ENCODE measurements at regions not wholly inside any gene's neighbourhood (a gene's known extent, or its start where the extent isn't known, plus 50 kb on each side); places are given as distances from the start of the nearest gene placed in this dataset.

DNA sequence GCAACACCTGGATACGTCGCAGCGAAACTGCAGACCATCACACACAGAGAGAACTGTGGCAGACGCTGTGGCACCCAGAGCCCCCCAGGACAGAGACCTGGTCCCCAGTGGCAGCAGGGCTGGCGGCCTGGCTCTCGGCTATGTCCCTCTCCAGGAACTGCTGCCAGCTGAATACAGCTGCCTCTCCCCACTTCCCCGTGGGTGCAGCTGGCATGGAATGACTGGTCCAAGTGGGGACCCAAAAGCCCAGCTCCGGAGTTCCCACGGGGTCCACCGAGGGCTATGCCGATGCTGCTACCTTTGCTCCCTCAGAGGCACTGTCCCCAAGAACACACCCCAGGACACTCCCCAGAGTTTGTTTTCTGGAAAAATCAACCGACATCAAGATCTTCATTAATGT lies 67.8 kb upstream of the GATA2 start:
- DNase-seq (ENCODE audit: low read depth): no peak
- TF ChIP-seq, protein P1, sequence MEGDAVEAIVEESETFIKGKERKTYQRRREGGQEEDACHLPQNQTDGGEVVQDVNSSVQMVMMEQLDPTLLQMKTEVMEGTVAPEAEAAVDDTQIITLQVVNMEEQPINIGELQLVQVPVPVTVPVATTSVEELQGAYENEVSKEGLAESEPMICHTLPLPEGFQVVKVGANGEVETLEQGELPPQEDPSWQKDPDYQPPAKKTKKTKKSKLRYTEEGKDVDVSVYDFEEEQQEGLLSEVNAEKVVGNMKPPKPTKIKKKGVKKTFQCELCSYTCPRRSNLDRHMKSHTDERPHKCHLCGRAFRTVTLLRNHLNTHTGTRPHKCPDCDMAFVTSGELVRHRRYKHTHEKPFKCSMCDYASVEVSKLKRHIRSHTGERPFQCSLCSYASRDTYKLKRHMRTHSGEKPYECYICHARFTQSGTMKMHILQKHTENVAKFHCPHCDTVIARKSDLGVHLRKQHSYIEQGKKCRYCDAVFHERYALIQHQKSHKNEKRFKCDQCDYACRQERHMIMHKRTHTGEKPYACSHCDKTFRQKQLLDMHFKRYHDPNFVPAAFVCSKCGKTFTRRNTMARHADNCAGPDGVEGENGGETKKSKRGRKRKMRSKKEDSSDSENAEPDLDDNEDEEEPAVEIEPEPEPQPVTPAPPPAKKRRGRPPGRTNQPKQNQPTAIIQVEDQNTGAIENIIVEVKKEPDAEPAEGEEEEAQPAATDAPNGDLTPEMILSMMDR (IDR thresholded peaks at IDR 0.05; ENCODE audit: insufficient read depth, low read depth, low read length): no peak
- no peak overlapping the region for H3K4me3 ChIP-seq (ENCODE audit: low read depth, low read length)

DNA sequence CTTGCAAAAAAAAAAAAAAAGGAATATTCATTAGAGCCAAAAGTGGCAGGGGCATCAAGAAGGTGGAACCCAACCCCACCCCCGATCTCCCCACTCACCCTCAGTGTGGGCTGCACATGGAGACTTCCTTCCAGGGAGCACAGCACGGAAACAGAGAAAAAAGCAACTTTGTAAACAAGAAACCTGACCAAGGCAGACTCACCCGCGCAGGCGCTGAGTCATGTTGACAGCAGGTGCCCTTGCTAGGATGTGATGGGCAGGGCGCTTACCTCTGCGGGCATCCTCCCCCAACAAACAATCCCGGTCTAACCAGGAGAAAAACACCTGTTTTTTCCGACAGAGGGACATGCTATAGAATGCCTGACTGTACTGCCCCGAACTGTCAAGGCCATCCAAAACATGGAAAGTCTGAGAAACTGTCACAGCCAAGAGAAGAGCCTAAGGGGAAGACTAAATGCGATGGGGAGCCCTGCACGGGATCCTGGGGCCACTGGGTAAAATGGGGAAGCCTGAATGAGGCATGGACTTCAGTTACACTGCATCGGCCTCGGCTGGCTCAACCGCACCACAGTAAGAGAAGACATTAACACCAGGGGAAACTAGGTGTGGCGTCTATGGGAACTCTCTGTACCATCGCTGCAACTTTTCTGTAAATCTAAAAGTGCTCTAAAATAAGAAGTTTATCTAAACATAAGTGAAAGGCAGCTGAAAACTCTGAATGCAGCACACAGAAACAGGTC lies 66.7 kb upstream of the GATA2 start:
- DNase-seq (ENCODE audit: low read depth): no peak
- no peak overlapping the region for H3K4me3 ChIP-seq (ENCODE audit: low read depth, low read length)
- TF ChIP-seq, protein P1 (IDR thresholded peaks at IDR 0.05; ENCODE audit: insufficient read depth, low read depth, low read length): no peak

DNA sequence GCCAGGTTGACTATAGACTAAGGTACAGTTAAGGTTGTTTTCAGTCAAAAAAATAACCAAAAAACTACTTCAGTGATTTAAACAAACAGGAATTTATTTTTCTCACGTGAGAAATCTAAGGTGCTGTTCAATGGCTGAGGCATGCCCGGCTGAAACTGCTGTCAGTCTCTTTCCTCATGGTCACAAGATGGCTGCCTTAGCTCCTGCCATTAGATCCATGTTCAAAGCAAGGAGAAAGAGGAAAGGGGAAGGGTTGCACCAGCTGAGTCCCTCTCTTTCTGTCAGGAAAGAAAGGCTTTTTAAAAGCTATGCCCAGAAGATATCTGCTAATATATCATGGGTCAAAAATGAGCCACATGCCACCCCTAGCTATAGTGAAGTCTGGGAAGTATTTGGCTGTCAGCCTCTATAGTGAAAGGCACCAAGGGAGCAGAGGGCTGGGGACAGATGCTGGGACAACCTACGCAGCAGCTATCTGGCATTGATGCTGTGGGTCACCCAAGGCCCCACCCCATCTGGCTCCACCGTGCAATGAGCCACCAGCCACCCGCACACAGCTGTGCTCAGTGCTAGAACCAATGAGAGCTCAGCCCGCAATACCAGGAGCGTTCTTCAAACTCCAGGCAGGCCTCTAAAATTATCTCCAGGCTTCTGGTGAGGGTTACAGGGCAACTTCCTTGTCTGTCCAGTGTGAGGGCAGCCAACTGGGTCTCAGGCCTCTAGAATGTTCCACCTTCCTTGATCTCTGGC lies 64.7 kb upstream of the GATA2 start:
- DNase-seq (ENCODE audit: low read depth): no peak
- no peak overlapping the region for H3K4me3 ChIP-seq (ENCODE audit: low read depth, low read length)
- TF ChIP-seq, protein P1 (IDR thresholded peaks at IDR 0.05; ENCODE audit: insufficient read depth, low read depth, low read length): no peak

DNA sequence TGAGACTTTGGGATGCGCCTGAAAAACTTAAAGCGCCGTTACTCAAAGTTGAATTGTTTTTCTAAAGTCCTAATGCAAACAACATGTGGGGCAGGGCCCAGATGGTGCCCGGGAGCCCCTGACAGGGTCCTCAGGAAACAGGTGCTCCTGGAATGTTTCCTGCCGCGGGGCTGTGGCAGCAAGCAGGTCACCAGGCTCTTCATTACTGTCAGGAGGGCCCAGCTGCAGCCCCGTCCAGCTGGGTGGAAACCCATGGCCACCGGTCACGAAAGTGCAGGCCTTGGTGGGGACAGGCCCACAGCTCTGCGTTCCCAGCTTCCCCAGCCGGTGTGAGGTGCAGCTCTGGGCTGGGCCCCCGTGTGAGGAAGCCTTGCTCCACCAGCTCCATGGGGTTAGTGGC lies 63.9 kb upstream of the GATA2 start:
- no peak for DNase-seq (ENCODE audit: low read depth)
- H3K4me3 ChIP-seq (ENCODE audit: low read depth, low read length): no peak overlapping the region
- TF ChIP-seq, protein P1 (IDR thresholded peaks at IDR 0.05; ENCODE audit: insufficient read depth, low read depth, low read length): no peak

DNA sequence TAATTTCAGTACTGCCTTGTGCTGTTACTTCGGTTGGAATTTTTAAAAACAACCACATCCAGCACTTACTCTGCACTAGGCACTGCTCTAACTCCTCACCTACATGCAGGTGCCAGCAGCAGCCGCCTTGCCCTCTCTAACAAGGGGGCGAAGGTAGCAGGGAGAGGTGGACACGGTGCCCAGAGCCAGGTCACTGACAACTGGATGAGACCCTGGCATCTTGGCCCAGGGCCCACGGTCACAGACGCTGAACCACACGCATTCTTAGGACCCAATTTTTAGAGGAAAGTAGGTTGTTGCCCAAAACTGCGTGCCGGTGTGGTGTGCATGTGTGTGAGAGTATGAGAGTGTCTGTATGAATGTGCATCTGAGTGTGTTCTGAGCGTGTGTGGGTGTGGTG lies 63.4 kb upstream of the GATA2 start:
- H3K4me3 ChIP-seq (ENCODE audit: low read depth, low read length): no peak overlapping the region
- DNase-seq (ENCODE audit: low read depth): no peak
- TF ChIP-seq, protein P1 (IDR thresholded peaks at IDR 0.05; ENCODE audit: insufficient read depth, low read depth, low read length): no peak

DNA sequence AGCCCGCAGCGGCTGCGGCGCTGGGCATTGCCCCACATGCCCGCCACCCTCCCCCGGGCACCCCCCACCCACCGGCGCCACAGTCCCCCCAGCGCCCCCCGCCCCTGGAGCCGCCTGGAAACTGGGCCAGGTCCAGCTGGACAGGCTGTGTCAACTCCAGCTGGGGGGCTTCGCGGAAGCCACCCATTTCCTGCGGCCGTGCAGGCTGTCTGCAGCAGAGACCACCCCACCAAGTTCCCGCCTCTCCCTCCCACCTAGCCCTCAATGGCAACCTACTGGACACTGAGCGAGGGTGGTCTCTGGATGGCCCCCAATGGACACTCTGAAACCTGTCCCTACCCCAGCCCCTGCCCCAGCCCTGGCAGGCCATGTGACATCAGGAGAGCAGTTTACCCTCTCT lies 62.8 kb upstream of the GATA2 start:
- TF ChIP-seq, protein P1 (IDR thresholded peaks at IDR 0.05; ENCODE audit: insufficient read depth, low read depth, low read length): no peak
- H3K4me3 ChIP-seq (ENCODE audit: low read depth, low read length): no peak overlapping the region
- no peak for DNase-seq (ENCODE audit: low read depth)

All from fibroblast of villous mesenchyme (primary cell).